Activated CD4-positive, alpha-beta T cell treated with anti-CD3 and anti-CD28 coated beads for 48 hours (primary cell): ENCODE measurements at regions not wholly inside any gene's neighbourhood (a gene's known extent, or its start where the extent isn't known, plus 50 kb on each side); places are given as distances from the start of the nearest gene placed in this dataset.

Experiments used
- DNase-seq: peaks from one replicate; pipeline ENCODE4 v3.0.0-alpha.2; 2020

DNA sequence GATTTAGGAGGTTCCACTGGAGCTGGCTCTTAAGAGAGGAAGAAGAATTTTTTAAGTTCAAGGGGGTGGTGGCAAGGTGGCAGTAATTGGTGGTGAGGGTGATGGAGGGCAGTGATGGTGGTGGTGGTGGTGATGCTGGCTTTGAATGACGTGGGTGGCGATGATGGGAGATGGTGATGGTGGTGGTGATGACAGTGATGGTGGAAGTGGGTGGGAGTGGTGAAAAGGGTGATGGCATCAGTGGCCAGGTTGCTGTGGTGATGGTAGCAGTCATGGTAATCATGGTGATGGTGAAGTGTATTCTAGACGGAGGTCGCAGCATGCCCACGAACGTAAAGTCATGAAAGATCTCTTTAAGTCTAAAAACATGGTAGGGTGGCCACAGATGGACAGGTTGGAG lies 197.3 kb downstream of the PTEN start:
- DNase-seq, result no peak

DNA sequence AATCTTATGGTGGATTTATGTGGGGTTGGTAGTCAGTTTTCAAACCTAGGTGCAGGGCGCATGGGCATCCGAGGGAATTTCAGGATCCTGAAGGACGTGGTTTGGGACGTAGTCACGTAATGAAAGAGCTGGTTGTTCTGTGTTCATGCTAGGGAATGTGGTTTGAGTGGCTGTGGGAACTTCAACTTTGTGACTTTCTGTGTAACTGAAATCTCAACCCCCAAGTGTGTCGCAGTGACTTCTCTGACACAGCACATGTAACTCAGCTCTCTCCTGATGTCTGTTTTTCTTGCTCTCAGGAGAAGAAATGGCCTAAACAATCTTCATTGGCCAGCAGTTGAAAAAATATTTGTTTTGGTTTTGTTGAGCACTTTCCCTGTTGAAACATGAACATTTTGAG lies 199.0 kb downstream of the PTEN start:
- DNase-seq, result no peak

GRCh38 chr10:88062798-88063472 lies 199.5 kb downstream of the PTEN start:
- DNase-seq, result no peak

DNA sequence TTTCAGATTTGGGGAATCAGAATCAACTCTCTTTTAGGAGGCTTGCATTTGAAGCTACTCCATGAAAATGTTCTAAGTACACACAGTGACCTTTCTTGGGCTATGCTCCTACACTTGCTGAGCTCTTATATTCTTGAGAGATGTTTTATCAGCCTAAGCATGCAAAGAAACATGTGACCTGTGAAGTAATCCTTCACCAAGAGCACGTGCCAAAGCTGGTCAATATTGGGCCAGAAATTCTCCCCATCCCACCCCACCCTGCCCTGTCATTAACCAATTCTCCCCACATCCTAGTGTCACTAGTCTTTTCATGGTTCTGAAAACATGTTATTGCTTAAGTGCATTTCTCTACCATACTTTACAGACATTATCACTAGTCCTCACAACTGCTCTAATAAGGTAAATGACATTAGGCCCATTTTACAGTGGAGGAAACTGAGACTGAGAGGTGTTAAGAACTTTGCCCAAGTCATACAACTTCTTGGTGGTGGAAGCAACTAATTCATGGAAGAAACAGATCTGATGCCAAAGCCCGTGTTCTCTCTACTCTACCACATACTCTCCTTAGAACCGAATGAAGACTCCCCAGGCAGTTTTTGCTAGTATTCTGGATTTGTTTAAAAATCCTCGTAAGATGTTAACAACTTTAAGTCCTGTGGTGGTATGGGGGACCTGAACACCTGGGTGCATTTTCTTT lies 200.6 kb downstream of the PTEN start:
- no peak for DNase-seq

DNA sequence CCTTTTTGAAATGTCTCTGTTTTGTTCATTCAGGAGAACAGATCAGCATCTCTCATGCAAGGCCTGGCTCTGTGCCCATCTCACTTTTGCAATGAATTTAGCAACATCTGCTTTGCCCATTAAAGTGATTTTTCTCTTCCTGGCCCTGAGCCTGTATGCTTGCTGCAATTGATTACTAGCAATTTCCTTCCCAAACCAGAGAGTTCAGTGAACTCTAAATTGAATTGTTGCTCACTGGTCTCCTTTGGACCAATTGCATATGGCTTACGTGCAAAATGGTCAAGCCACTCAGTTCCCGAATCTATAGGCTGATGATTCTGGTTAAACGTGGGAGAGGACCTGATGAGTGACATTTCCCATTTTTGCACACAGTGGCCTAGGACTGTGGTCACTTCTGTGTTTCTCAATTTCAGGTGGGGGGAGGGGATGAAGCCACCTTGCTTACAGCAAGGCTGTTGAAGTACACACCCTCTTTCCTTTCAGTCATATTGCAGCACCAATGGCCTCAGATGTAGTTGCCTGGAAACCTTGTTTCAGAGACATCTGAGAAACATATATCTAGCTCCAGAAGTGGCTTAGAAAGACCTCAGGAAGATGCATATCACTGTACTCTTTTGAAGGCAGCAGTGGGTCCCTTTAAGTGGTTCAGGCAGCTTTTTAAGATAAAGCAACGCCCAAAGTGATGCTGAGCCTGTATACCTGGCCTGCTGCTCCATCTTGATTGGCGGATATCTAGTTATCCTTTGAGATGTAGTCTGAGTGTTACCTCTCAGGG lies 201.4 kb downstream of the PTEN start:
- peak; percentile 43 for DNase-seq

GRCh38 chr10:88065383-88066049 lies 202.1 kb downstream of the PTEN start:
- peak; percentile 61 for DNase-seq

GRCh38 chr10:88066319-88066718 lies 202.9 kb downstream of the PTEN start:
- no peak for DNase-seq

DNA sequence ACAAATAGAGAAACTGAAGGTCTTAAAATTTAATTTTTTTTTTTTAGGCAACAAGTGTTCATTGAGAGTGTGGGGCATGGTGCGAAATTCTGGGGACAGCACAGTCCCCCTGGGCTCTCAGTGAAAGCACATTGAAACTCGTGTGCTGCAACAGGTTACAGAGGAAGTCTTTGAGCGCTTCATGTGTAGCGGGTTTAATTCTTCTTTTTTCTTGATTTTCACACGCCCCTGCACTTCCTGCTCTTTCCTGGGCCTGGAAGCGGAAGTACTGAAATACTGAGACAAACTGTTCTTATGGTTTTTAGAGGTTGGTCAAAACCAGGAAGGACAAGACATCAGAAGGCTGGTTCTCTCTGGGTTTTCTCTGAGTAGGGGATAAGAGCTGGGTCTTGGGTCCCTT lies 203.5 kb downstream of the PTEN start:
- no peak for DNase-seq

GRCh38 chr10:88067737-88068136 lies 204.3 kb downstream of the PTEN start:
- no peak for DNase-seq

DNA sequence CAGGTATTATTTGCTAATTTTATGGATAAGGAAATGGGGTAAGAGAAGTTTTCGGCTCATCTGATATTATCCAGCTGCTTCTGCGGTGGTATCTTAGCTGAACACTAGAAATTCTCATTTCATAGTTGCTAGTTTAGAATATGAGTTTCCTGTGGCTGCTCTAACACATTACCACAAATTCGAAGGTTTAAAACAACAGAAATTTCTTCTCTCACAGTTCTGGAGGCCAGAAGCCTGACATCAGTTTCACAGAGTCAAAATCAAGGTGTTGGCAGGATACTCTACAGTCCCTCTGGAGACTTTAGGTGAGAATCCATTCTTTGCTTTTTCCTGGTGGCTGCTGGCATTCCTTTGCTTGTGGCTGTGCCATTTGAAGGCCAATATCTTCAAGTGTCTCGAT lies 205.9 kb downstream of the PTEN start:
- DNase-seq, result no peak

- no peak for DNase-seq
These were observed 206.9 kb downstream of the PTEN start for GRCh38 chr10:88070080-88070880.

GRCh38 chr10:88071879-88072278 lies 208.5 kb downstream of the PTEN start:
- DNase-seq, result no peak

GRCh38 chr10:88073682-88074081 lies 210.3 kb downstream of the PTEN start:
- no peak for DNase-seq

DNA sequence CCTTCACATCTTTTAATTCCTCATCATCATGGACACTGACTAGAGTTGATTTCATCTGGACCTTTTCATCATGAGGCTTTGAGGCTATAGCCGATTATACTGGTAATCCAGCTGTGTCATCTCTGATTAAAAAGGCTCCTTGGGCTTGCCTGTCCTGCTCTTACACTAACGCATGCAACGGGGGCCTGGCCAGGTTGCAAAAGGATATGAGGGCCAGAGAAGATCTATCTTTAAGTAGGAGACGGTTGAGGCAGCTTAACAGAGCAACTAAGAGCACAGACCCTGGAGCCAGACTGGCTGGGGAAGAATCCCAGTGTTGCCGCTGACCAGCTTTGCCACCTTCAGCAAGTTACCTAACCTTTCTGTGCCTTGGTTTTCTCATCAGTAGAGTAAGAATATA lies 211.5 kb downstream of the PTEN start:
- no peak for DNase-seq

DNA sequence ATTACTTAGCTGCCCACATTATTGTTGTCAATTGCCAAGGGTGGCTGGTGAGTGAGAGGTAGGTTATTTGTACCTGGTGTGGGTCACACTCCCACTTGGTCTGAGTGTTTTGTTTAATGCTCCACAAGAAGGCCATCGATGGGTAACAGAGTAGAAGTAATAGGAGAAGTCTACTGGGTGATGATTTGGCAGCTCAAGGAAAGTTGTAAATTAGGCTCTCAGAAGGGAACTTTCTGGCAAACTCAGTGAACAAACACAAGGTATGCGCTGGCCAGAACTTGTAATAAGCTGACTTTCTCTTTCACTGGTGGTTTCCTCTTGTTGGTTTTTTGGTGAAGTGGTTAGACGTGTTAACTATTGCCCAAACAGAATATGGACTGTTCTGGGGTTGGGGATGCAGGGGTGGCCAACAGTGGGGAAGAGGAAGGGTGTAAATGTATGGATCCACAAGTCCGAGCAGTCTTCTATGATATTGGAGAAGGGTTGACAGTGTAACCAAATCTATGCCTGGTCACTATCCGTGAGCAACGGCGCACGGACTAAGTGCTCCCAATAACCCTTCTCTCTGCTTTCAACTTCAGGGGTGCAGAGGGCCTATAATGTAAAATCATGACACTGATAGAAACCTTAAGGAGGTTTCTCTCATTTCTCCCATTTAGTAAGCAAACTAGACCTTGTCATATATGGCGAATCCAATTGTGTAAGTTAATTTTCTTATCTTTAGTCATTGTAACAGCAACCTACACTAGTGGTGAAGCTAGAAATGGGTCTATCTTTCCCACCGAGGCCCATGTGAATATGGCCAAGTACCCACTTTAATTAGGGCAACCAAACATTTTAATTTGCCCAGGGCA lies 212.8 kb downstream of the PTEN start:
- DNase-seq, result no peak

DNA sequence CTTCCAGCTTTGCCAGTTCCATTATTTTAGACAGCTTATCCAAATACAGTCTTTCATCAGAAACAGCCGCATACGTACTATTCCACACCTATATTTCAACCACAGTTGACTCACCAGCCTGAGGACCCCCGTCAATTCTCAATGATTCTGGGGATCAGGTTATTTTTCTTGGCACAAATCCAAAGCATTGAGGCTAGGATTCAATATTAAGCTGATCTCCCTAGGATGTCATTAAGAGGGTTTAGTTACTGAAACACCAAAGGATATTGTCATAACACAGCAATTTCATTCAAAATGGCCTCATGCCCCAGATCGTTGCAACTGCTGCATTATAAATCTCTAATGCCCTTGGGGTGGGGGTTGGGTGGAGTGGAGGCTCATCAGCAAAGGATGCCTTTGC lies 214.6 kb downstream of the PTEN start:
- no peak for DNase-seq

DNA sequence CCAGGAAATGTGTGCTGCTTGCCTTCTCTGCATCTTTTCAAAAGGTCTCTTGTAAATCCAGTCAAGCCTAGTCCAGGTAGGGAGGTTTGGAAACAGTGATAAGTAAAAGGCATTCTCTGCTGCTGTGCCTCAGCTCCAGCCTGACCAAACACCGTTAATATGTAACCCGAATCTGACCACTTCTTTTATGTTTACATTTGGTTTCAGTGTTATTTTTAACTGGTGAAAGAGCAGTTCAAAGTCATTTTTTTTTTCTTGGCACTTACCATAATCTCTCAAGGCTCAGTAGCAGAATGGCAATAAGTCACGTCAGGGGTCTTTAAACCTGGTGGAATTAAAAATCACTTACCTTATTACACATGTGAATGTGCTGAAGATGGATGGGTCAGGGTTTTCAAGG lies 216.8 kb downstream of the PTEN start:
- DNase-seq, result no peak

GRCh38 chr10:88081457-88082054 lies 218.1 kb downstream of the PTEN start:
- DNase-seq, result no peak

- no peak for DNase-seq
These were observed 219.0 kb downstream of the PTEN start for GRCh38 chr10:88082391-88082790.

- no peak for DNase-seq
These were observed 219.6 kb downstream of the PTEN start for GRCh38 chr10:88082806-88083596.
